K562 (cell line): ENCODE measurements at regions not wholly inside any gene's neighbourhood (a gene's known extent, or its start where the extent isn't known, plus 50 kb on each side); places are given as distances from the start of the nearest gene placed in this dataset.

Source experiments
- ATAC-seq: fragments of 200-7000 bp; cut with Tn5 transposase; 3 replicates; pipeline ENCODE4 v1.9.1; 2020; ENCODE audit warnings: moderate library complexity
- BruUV-seq: library from RNA; stranded (reverse); fragments of 400-500 nt; replicated peaks from 2 replicates; lab custom pipeline; 2021; lab: Mats Ljungman, UMichigan
- CTCF ChIA-PET: fragments of 300-600 bp; formaldehyde crosslinking; extraction: SDS; loops from one replicate; lab custom pipeline; 2021; ENCODE audit warnings: low intra/inter-chr PET ratio; lab: Yijun Ruan, JAX
- POLR2A ChIA-PET: fragments of 300-600, 350-650 bp; sonication (Branson Sonifier 250); formaldehyde crosslinking; extraction: SDS; loops from one replicate; lab custom pipeline; 2021; ENCODE audit warnings: antibody characterized with exemption, inconsistent platforms; lab: Yijun Ruan, JAX
- DNase-seq, 4 experiments: peaks; one replicate each; pipeline versions ENCODE4 v3.0.0 to v3.0.0-alpha.2; 2011 to 2018; ENCODE audit warnings: low spot score in 3 of 4, mixed read lengths in 3 of 4; ENCODE audit errors: extremely low read depth in 1 of 4
- FAIRE-seq: peaks from 2 replicates; lab custom pipeline; 2011; peaks lifted over from hg19 to GRCh38; lab: Jason Lieb, UNC
- H2AFZ ChIP-seq: 2 replicates; pipeline ENCODE4 v1.6.0; 2011; ENCODE audit warnings: low read depth, low read length, control low read depth, inconsistent platforms
- H3K27ac ChIP-seq: fragments of 200-600 bp; 3 replicates; pipeline ENCODE4 v1.8.0; 2011; ENCODE audit warnings: low read depth, mild to moderate bottlenecking, control low read depth, inconsistent platforms, low read length, moderate library complexity, mixed read lengths; ENCODE audit errors: extremely low read depth
- H3K27me3 ChIP-seq, 2 experiments: fragments of 300-600 bp in 1 of 2; 2 replicates in 1 of 2; 3 replicates in 1 of 2; pipeline versions ENCODE4 v1.6.0 to v1.8.0; 2011; ENCODE audit warnings: inconsistent platforms in 2 of 2, low read length in 2 of 2, mild to moderate bottlenecking in 1 of 2, mixed read lengths in 1 of 2, moderate library complexity in 1 of 2; ENCODE audit not compliant: control insufficient read depth in 2 of 2, insufficient read depth in 2 of 2
- H3K36me3 ChIP-seq: fragments of 300-600 bp; 3 replicates; pipeline ENCODE4 v1.8.0; 2011; ENCODE audit warnings: mild to moderate bottlenecking, low read length, inconsistent platforms; ENCODE audit not compliant: control insufficient read depth, insufficient read depth
- H3K4me1 ChIP-seq, 2 experiments: fragments of 200-600 bp in 1 of 2; replicated peaks in 1 of 2; 2 replicates in 1 of 2; 3 replicates in 1 of 2; pipeline versions ENCODE4 v1.5.1 to v1.8.0; 2011; ENCODE audit warnings: inconsistent platforms in 2 of 2, low read length in 2 of 2, mild to moderate bottlenecking in 1 of 2, mixed read lengths in 1 of 2, moderate library complexity in 1 of 2; ENCODE audit not compliant: control insufficient read depth in 2 of 2, insufficient read depth in 2 of 2
- H3K4me2 ChIP-seq: 2 replicates; pipeline ENCODE4 v1.6.1; 2011; ENCODE audit warnings: low read length, control low read depth, inconsistent platforms, mixed read lengths; ENCODE audit not compliant: insufficient read depth
- H3K4me3 ChIP-seq: fragments of 200-600 bp; sonication (generic), shearing (Covaris generic); 2 replicates; pipeline ENCODE4 v1.5.1; 2016; ENCODE audit warnings: control low read depth, inconsistent platforms
- H3K79me2 ChIP-seq: fragments of 200-600 bp; 3 replicates; pipeline ENCODE4 v1.8.0; 2011; ENCODE audit warnings: low read length, inconsistent platforms; ENCODE audit not compliant: control insufficient read depth, insufficient read depth
- H3K9ac ChIP-seq, 2 experiments: 2 replicates each; pipeline versions ENCODE4 v1.6.0 to v1.6.1; 2011; ENCODE audit warnings: low read depth in 2 of 2, low read length in 2 of 2, control low read depth in 1 of 2, inconsistent platforms in 1 of 2, mild to moderate bottlenecking in 1 of 2, mixed read lengths in 1 of 2; ENCODE audit not compliant: insufficient read depth in 1 of 2
- H3K9me1 ChIP-seq: one replicate; pipeline ENCODE4 v1.6.0; 2011; ENCODE audit warnings: inconsistent platforms, mild to moderate bottlenecking, low read length, moderate library complexity; ENCODE audit not compliant: control insufficient read depth, insufficient read depth
- H3K9me3 ChIP-seq: replicated peaks from 2 replicates; pipeline ENCODE4 v1.5.1; 2011; ENCODE audit warnings: low read depth, low read length, inconsistent platforms; ENCODE audit not compliant: control insufficient read depth, insufficient read depth
- H4K20me1 ChIP-seq: replicated peaks from 2 replicates; pipeline ENCODE4 v1.6.1; 2011; ENCODE audit warnings: low read length, inconsistent platforms, mixed read lengths; ENCODE audit not compliant: control insufficient read depth, insufficient read depth
- CTBP1 ChIP-seq: fragments of 450-650 bp; IDR thresholded peaks from 2 replicates; pipeline ENCODE4 v1.6.1; 2016; ENCODE audit warnings: borderline replicate concordance
- E2F5 ChIP-seq: sonication (generic); formaldehyde crosslinking; IDR thresholded peaks from 2 replicates; pipeline ENCODE4 v1.8.0; 2022; ENCODE audit warnings: mild to moderate bottlenecking, missing genetic modification reagents
- EZH2 ChIP-seq: IDR thresholded peaks from 2 replicates; pipeline ENCODE4 v1.6.1; 2012; ENCODE audit warnings: low read depth, mild to moderate bottlenecking, inconsistent platforms, low read length, borderline replicate concordance
- FOSL1 ChIP-seq: fragments of 200-800 bp; sonication (Bioruptor generic); conservative IDR thresholded peaks from 2 replicates; pipeline ENCODE4 v1.6.1; 2016; ENCODE audit warnings: missing genetic modification characterization, missing compliant biosample characterization
- KDM1A ChIP-seq, 2 experiments: fragments of 450-650 bp; IDR thresholded peaks; 2 replicates each; pipeline ENCODE4 v1.6.1; 2016; ENCODE audit warnings: mild to moderate bottlenecking in 2 of 2
- PCBP1 ChIP-seq: fragments of 200-400 bp; formaldehyde crosslinking; IDR thresholded peaks from 2 replicates; pipeline ENCODE4 v1.6.1; 2018; ENCODE audit warnings: mild to moderate bottlenecking, low read depth, low read length; ENCODE audit not compliant: poor library complexity, severe bottlenecking
- RB1 ChIP-seq: fragments of 450-650 bp; IDR thresholded peaks from 2 replicates; pipeline ENCODE4 v1.6.1; 2017; ENCODE audit warnings: low read depth, mild to moderate bottlenecking
- RFX7 ChIP-seq: fragments of 250-450 bp; sonication (Bioruptor Pico); IDR thresholded peaks from 2 replicates; pipeline ENCODE4 v1.5.1; 2021; ENCODE audit warnings: mild to moderate bottlenecking
- SOX6 ChIP-seq: fragments of 450-650 bp; IDR thresholded peaks from 2 replicates; pipeline ENCODE4 v1.6.1; 2014; ENCODE audit warnings: mild to moderate bottlenecking
- ZBTB11 ChIP-seq, 3 experiments: fragments of 200-800 bp in 1 of 3; fragments of 250-450 bp in 1 of 3; fragments of 450-650 bp in 1 of 3; sonication (Bioruptor Pico) in 1 of 3; sonication (Bioruptor generic) in 1 of 3; formaldehyde crosslinking in 1 of 3; IDR thresholded peaks; 2 replicates each; pipeline versions ENCODE4 v1.6.1 to v1.8.0; 2016 to 2022; ENCODE audit warnings: mild to moderate bottlenecking in 2 of 3, missing genetic modification characterization in 2 of 3, missing compliant biosample characterization in 1 of 3, moderate library complexity in 1 of 3
- ZC3H4 ChIP-seq: sonication (generic); formaldehyde crosslinking; IDR thresholded peaks from 2 replicates; pipeline ENCODE4 v1.9.0; 2021; ENCODE audit warnings: missing genetic modification reagents, borderline replicate concordance
- ZNF224 ChIP-seq: sonication (generic); formaldehyde crosslinking; IDR thresholded peaks from 2 replicates; pipeline ENCODE4 v1.8.0; 2022; ENCODE audit warnings: mild to moderate bottlenecking, missing genetic modification reagents
- ZNF589 ChIP-seq: fragments of 200-800 bp; sonication (Bioruptor generic); IDR thresholded peaks from 2 replicates; pipeline ENCODE4 v1.6.1; 2016; ENCODE audit warnings: low read depth, missing genetic modification characterization, missing compliant biosample characterization
- WGBS: fragments of 100-300 bp; shearing (Covaris generic); methylation state at CpG from one replicate; pipeline ENCODE4 v1.1.6; 2016; ENCODE audit warnings: low coverage, mixed read lengths; ENCODE audit not compliant: insufficient coverage; ENCODE audit errors: missing lambda C conversion rate; 5-methylcytosine and 5-hydroxymethylcytosine counted together
- in situ Hi-C: fragments of 300-500 bp; cut with MboI; formaldehyde crosslinking; loops from 4 replicates; pipeline ENCODE4 v1.15.0; 2018; ENCODE audit warnings: inconsistent platforms, mixed read lengths
- intact Hi-C: fragments of 100-400 bp; cut with micrococcal nuclease; formaldehyde crosslinking; loops from 2 replicates; pipeline ENCODE4 v1.14.2; 2022
- TF ChIP-seq, protein P1 (sequence below): fragments of 250-450 bp; sonication (Bioruptor Pico); IDR thresholded peaks from 2 replicates; pipeline ENCODE4 v1.4.0; 2020; ENCODE audit warnings: mild to moderate bottlenecking, moderate library complexity
- TF ChIP-seq, protein P2 (sequence below): fragments of 450-650 bp; IDR thresholded peaks from 2 replicates; pipeline ENCODE4 v1.6.1; 2016; ENCODE audit warnings: mild to moderate bottlenecking

DNA sequence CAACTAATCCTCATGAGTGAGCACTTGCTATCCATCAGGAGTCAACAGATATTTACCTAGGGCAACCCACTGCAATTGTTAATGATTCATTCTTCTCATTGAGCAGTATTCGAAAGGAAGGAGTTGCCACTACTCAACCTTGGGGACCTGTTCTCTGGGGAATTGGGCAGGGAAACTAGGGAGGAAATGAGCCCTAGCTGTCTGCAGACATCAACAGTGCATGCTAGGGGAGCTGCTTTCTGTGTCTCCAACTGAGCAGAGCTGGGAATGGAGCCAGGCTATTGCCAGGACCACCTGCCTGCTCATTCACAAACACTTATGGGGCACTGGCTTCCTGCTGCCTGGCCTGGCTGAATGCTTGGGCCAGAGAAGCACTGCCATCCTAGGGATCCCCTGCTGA lies 183.4 kb downstream of the TMEM38B start:
- POLR2A ChIA-PET: interaction anchor here (0.6 kb wide), 1 partner anchor 1107 kb away, joined by 3 read pairs; no protein-coding TSS in a partner anchor
- WGBS: 50% methylated on average over 1 of the region's 1 CpG
- H3K4me2 ChIP-seq: no peak overlapping the region
- no peaks in the 10 kb centered on the region for H3K9me3 ChIP-seq
- no peak overlapping the region for H3K9ac ChIP-seq
- no peaks in the 10 kb centered on the region for H3K27me3 ChIP-seq
- intact Hi-C loops: no loop called here
- H3K4me3 ChIP-seq: no peak overlapping the region
- in situ Hi-C loops: loop anchor here (25.0 kb wide), 1 partner anchor 1285 kb away; no protein-coding TSS in a partner anchor
- no peak for FAIRE-seq
- H3K79me2 ChIP-seq: no peaks in the 10 kb centered on the region
- DNase-seq: no peak
- ATAC-seq: no peak
- no peaks in the 10 kb centered on the region for H4K20me1 ChIP-seq
- no peaks in the 10 kb centered on the region for H3K36me3 ChIP-seq
- BruUV-seq: no TSS peak
- H3K27ac ChIP-seq: no peak overlapping the region
- no peak overlapping the region for H2AFZ ChIP-seq
- CTCF ChIA-PET: no interaction called here
- peaks cover 0 to 14% of the 10 kb centered on the region in 2 experiments; a peak in 4 of 5 replicates for H3K4me1 ChIP-seq
- no peaks in the 10 kb centered on the region for H3K9me1 ChIP-seq
- TF ChIP-seq SOX6 (no peak), E2F5 (no peak), CTBP1 (no peak), KDM1A (IDR thresholded peaks at IDR 0.05) (no peak), ZC3H4 (CRISPR knock-in tag) (no peak), EZH2 (no peak), RB1 (no peak), ZNF589 (CRISPR knock-in tag) (no peak), ZNF224 (CRISPR knock-in tag) (no peak), PCBP1 (no peak), RFX7 (CRISPR knock-in tag) (no peak), FOSL1 (tag) (no peak), ZBTB11 (CRISPR knock-in tag; IDR thresholded peaks at IDR 0.05) (no peak)
- TF ChIP-seq, protein P1, sequence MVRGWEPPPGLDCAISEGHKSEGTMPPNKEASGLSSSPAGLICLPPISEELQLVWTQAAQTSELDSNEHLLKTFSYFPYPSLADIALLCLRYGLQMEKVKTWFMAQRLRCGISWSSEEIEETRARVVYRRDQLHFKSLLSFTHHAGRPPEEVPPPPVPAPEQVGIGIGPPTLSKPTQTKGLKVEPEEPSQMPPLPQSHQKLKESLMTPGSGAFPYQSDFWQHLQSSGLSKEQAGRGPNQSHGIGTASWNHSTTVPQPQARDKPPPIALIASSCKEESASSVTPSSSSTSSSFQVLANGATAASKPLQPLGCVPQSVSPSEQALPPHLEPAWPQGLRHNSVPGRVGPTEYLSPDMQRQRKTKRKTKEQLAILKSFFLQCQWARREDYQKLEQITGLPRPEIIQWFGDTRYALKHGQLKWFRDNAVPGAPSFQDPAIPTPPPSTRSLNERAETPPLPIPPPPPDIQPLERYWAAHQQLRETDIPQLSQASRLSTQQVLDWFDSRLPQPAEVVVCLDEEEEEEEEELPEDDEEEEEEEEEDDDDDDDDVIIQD (CRISPR knock-in tag): no peak
- TF ChIP-seq, protein P2, sequence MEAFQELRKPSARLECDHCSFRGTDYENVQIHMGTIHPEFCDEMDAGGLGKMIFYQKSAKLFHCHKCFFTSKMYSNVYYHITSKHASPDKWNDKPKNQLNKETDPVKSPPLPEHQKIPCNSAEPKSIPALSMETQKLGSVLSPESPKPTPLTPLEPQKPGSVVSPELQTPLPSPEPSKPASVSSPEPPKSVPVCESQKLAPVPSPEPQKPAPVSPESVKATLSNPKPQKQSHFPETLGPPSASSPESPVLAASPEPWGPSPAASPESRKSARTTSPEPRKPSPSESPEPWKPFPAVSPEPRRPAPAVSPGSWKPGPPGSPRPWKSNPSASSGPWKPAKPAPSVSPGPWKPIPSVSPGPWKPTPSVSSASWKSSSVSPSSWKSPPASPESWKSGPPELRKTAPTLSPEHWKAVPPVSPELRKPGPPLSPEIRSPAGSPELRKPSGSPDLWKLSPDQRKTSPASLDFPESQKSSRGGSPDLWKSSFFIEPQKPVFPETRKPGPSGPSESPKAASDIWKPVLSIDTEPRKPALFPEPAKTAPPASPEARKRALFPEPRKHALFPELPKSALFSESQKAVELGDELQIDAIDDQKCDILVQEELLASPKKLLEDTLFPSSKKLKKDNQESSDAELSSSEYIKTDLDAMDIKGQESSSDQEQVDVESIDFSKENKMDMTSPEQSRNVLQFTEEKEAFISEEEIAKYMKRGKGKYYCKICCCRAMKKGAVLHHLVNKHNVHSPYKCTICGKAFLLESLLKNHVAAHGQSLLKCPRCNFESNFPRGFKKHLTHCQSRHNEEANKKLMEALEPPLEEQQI: no peak
